Mucosa of descending colon (tissue), 3 donors: ENCODE measurements at regions not wholly inside any gene's neighbourhood (a gene's known extent, or its start where the extent isn't known, plus 50 kb on each side); places are given as distances from the start of the nearest gene placed in this dataset.

Experiments
- ATAC-seq: fragments of 200-7000 bp; cut with Tn5 transposase; one replicate; pipeline ENCODE4 v1.9.1; 2020; ENCODE audit warnings: mild to moderate bottlenecking, moderate library complexity
- DNase-seq, 3 donors: peaks; one replicate each; pipeline ENCODE4 v3.0.0-alpha.2; 2020
- H3K36me3 ChIP-seq: fragments of 200-600 bp; one replicate; pipeline ENCODE4 v1.8.0; 2021; ENCODE audit warnings: low read depth, mild to moderate bottlenecking
- H3K4me1 ChIP-seq: fragments of 200-600 bp; one replicate; pipeline ENCODE4 v1.8.0; 2021; ENCODE audit warnings: low read depth, mild to moderate bottlenecking
- H3K4me3 ChIP-seq: fragments of 200-600 bp; one replicate; pipeline ENCODE4 v1.8.0; 2021; ENCODE audit warnings: mild to moderate bottlenecking
- H3K9me3 ChIP-seq: fragments of 200-600 bp; one replicate; pipeline ENCODE4 v1.8.0; 2021; ENCODE audit warnings: mild to moderate bottlenecking
- CTCF ChIP-seq: fragments of 200-600 bp; IDR thresholded peaks from one replicate; pipeline ENCODE4 v1.8.0; 2022; ENCODE audit warnings: antibody characterized with exemption, mild to moderate bottlenecking
- intact Hi-C, 2 donors: fragments of 100-400 bp; cut with DNase I in 1 of 2; cut with micrococcal nuclease in 1 of 2; formaldehyde crosslinking; loops; one replicate each; pipeline versions ENCODE4 v1.11.0 to v1.11.1; 2022; cut with DNase I, micrococcal nuclease
- donor health status: DM: no; HTN: no; CAD: no; lungs with moderate emphysema.
- donor health status: DM: no; HTN: no; CAD: no.
- donor health status: DM: no; HTN: yes; CAD: no.

GRCh38 chr4:38207110-38207457, 246.9 kb downstream of the PTTG2 start:
- no peak for DNase-seq
- intact Hi-C loops: no loop called here
- no peaks in the 10 kb centered on the region for H3K36me3 ChIP-seq
- ATAC-seq: no peak
- H3K4me1 ChIP-seq: no peaks in the 10 kb centered on the region
- H3K4me3 ChIP-seq: no peak overlapping the region
- H3K9me3 ChIP-seq: no peaks in the 10 kb centered on the region
- no peak for TF ChIP-seq CTCF

GRCh38 chr4:38209654-38210053, 249.5 kb downstream of the PTTG2 start:
- intact Hi-C loops: no loop called here
- DNase-seq (no peak), ATAC-seq (no peak)

GRCh38 chr4:38210396-38211114, 250.4 kb downstream of the PTTG2 start:
- TF ChIP-seq CTCF: no peak
- Histone ChIP-seq H3K9me3 (peaks cover 4% of the 10 kb centered on the region), H3K4me1 (no peaks in the 10 kb centered on the region), H3K36me3 (no peaks in the 10 kb centered on the region), H3K4me3 (no peak overlapping the region)
- ATAC-seq: no peak
- no peak for DNase-seq
- intact Hi-C loops: no loop called here

More at GRCh38 chr4:38209654-38210053, 249.5 kb downstream of the PTTG2 start:
- no peaks in the 10 kb centered on the region for H3K36me3 ChIP-seq
- H3K9me3 ChIP-seq: no peaks in the 10 kb centered on the region
- TF ChIP-seq CTCF: no peak
- no peaks in the 10 kb centered on the region for H3K4me1 ChIP-seq
- no peak overlapping the region for H3K4me3 ChIP-seq

- Histone ChIP-seq H3K9me3 (peaks cover 4% of the 10 kb centered on the region), H3K4me3 (no peak overlapping the region), H3K36me3 (no peaks in the 10 kb centered on the region), H3K4me1 (no peaks in the 10 kb centered on the region)
- ATAC-seq (no peak), DNase-seq (no peak)
- TF ChIP-seq CTCF: no peak
- intact Hi-C loops: no loop called here
These were observed 251.7 kb downstream of the PTTG2 start for GRCh38 chr4:38211885-38212284.

- H3K36me3 ChIP-seq: no peaks in the 10 kb centered on the region
- ATAC-seq (peak; percentile 58), DNase-seq (no peak)
- no peaks in the 10 kb centered on the region for H3K4me1 ChIP-seq
- intact Hi-C loops: no loop called here
- no peak for TF ChIP-seq CTCF
- no peak overlapping the region for H3K4me3 ChIP-seq
- peaks cover 4% of the 10 kb centered on the region for H3K9me3 ChIP-seq
These were observed 253.0 kb downstream of the PTTG2 start for GRCh38 chr4:38213083-38213805.
